ENCODE measurements at regions not wholly inside any gene's neighbourhood (a gene's known extent, or its start where the extent isn't known, plus 50 kb on each side); places are given as distances from the start of the nearest gene placed in this dataset.

DNA sequence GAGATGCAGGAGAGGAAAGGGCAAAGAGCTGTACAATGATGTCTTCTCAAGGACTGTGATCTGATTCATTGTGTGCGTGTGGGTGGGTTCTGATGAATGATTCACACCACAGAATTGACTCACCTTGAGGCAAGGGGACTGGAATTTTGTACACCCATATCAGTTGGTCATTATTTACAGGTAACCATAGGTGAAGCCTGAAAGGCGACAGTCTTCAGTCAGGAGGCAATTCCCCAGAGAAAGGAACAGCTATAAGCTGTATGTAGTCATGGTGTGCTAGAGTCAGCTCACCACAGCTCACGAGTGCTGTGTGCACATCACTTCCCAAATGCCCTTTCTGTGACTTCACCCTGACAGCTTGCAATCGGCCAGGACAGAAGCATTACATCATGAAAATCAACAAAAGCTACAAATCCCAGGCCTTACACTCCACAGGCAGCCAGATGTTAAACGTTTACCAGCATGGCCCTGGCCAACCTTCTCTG, 87.6 kb upstream of the RPS23 start (continued):
- TF ChIP-seq, protein P1, sequence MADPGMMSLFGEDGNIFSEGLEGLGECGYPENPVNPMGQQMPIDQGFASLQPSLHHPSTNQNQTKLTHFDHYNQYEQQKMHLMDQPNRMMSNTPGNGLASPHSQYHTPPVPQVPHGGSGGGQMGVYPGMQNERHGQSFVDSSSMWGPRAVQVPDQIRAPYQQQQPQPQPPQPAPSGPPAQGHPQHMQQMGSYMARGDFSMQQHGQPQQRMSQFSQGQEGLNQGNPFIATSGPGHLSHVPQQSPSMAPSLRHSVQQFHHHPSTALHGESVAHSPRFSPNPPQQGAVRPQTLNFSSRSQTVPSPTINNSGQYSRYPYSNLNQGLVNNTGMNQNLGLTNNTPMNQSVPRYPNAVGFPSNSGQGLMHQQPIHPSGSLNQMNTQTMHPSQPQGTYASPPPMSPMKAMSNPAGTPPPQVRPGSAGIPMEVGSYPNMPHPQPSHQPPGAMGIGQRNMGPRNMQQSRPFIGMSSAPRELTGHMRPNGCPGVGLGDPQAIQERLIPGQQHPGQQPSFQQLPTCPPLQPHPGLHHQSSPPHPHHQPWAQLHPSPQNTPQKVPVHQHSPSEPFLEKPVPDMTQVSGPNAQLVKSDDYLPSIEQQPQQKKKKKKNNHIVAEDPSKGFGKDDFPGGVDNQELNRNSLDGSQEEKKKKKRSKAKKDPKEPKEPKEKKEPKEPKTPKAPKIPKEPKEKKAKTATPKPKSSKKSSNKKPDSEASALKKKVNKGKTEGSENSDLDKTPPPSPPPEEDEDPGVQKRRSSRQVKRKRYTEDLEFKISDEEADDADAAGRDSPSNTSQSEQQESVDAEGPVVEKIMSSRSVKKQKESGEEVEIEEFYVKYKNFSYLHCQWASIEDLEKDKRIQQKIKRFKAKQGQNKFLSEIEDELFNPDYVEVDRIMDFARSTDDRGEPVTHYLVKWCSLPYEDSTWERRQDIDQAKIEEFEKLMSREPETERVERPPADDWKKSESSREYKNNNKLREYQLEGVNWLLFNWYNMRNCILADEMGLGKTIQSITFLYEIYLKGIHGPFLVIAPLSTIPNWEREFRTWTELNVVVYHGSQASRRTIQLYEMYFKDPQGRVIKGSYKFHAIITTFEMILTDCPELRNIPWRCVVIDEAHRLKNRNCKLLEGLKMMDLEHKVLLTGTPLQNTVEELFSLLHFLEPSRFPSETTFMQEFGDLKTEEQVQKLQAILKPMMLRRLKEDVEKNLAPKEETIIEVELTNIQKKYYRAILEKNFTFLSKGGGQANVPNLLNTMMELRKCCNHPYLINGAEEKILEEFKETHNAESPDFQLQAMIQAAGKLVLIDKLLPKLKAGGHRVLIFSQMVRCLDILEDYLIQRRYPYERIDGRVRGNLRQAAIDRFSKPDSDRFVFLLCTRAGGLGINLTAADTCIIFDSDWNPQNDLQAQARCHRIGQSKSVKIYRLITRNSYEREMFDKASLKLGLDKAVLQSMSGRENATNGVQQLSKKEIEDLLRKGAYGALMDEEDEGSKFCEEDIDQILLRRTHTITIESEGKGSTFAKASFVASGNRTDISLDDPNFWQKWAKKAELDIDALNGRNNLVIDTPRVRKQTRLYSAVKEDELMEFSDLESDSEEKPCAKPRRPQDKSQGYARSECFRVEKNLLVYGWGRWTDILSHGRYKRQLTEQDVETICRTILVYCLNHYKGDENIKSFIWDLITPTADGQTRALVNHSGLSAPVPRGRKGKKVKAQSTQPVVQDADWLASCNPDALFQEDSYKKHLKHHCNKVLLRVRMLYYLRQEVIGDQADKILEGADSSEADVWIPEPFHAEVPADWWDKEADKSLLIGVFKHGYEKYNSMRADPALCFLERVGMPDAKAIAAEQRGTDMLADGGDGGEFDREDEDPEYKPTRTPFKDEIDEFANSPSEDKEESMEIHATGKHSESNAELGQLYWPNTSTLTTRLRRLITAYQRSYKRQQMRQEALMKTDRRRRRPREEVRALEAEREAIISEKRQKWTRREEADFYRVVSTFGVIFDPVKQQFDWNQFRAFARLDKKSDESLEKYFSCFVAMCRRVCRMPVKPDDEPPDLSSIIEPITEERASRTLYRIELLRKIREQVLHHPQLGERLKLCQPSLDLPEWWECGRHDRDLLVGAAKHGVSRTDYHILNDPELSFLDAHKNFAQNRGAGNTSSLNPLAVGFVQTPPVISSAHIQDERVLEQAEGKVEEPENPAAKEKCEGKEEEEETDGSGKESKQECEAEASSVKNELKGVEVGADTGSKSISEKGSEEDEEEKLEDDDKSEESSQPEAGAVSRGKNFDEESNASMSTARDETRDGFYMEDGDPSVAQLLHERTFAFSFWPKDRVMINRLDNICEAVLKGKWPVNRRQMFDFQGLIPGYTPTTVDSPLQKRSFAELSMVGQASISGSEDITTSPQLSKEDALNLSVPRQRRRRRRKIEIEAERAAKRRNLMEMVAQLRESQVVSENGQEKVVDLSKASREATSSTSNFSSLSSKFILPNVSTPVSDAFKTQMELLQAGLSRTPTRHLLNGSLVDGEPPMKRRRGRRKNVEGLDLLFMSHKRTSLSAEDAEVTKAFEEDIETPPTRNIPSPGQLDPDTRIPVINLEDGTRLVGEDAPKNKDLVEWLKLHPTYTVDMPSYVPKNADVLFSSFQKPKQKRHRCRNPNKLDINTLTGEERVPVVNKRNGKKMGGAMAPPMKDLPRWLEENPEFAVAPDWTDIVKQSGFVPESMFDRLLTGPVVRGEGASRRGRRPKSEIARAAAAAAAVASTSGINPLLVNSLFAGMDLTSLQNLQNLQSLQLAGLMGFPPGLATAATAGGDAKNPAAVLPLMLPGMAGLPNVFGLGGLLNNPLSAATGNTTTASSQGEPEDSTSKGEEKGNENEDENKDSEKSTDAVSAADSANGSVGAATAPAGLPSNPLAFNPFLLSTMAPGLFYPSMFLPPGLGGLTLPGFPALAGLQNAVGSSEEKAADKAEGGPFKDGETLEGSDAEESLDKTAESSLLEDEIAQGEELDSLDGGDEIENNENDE (IDR thresholded peaks at IDR 0.05; ENCODE audit: insufficient replicate concordance, low read length): no peak
- TF ChIP-seq SAP30 (IDR thresholded peaks at IDR 0.05; ENCODE audit: insufficient read depth, insufficient replicate concordance, low read length): no peak
- TF ChIP-seq SIN3A (conservative IDR thresholded peaks at IDR 0.05 in 1 of 2, IDR thresholded peaks at IDR 0.05 in 1 of 2; ENCODE audit: low read depth in 1 of 2, low read length in 2 of 2): no peak
- TF ChIP-seq, protein P2, sequence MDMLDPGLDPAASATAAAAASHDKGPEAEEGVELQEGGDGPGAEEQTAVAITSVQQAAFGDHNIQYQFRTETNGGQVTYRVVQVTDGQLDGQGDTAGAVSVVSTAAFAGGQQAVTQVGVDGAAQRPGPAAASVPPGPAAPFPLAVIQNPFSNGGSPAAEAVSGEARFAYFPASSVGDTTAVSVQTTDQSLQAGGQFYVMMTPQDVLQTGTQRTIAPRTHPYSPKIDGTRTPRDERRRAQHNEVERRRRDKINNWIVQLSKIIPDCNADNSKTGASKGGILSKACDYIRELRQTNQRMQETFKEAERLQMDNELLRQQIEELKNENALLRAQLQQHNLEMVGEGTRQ (IDR thresholded peaks at IDR 0.05; ENCODE audit: low read length): no peak
- no peak for TF ChIP-seq POLR2AphosphoS5 (IDR thresholded peaks at IDR 0.05; ENCODE audit: low read depth, low read length)
- no peak for TF ChIP-seq EP300 (IDR thresholded peaks at IDR 0.05; ENCODE audit: borderline replicate concordance in 1 of 2, low read depth in 2 of 2, low read length in 2 of 2)
- TF ChIP-seq EGR1 (IDR thresholded peaks at IDR 0.05; ENCODE audit: borderline replicate concordance, low read depth, low read length): no peak
- TF ChIP-seq YY1 (IDR thresholded peaks at IDR 0.05; ENCODE audit: low read depth, low read length): no peak
- no peak for TF ChIP-seq CREB1 (IDR thresholded peaks at IDR 0.05)
- no peak for TF ChIP-seq NANOG (IDR thresholded peaks at IDR 0.05; ENCODE audit: insufficient read depth, low read depth, low read length, poor library complexity, severe bottlenecking)

All from H1 (cell line).